CD4-positive, alpha-beta T cell (primary cell): ENCODE measurements at regions not wholly inside any gene's neighbourhood (a gene's known extent, or its start where the extent isn't known, plus 50 kb on each side); places are given as distances from the start of the nearest gene placed in this dataset.

Experiments
- ATAC-seq: fragments of 200-7000 bp; cut with Tn5 transposase; one replicate; pipeline ENCODE4 v1.10.0; 2022; ENCODE audit warnings: mild to moderate bottlenecking; ENCODE audit not compliant: poor library complexity
- CTCF ChIA-PET: fragments of 350-600 bp; sonication (Branson Sonifier 250); formaldehyde crosslinking; loops from one replicate; lab custom pipeline; 2021; ENCODE audit warnings: antibody characterized with exemption, inconsistent platforms; lab: Charles Lee
- POLR2A ChIA-PET: fragments of 350-600 bp; sonication (Branson Sonifier 250); formaldehyde crosslinking; loops from one replicate; lab custom pipeline; 2021; ENCODE audit warnings: antibody characterized with exemption, inconsistent platforms; lab: Charles Lee
- DNase-seq, 14 experiments: peaks; one replicate each; pipeline ENCODE4 v3.0.0-alpha.2; 2013 to 2020; ENCODE audit warnings: mixed read lengths in 2 of 14
- H3K27ac ChIP-seq, 2 donors: one replicate each; pipeline versions ENCODE4 v1.5.1 to v1.7.0; 2013; ENCODE audit warnings: low read length in 2 of 2, low read depth in 1 of 2, mild to moderate bottlenecking in 1 of 2
- H3K27me3 ChIP-seq, 2 experiments: 1 replicate in 1 of 2; 2 replicates in 1 of 2; pipeline versions ENCODE4 v1.6.1 to v1.7.0; 2013; ENCODE audit warnings: low read length in 2 of 2, control low read depth in 1 of 2, mild to moderate bottlenecking in 1 of 2, moderate library complexity in 1 of 2; ENCODE audit not compliant: insufficient read depth in 2 of 2, control insufficient read depth in 1 of 2
- H3K36me3 ChIP-seq: one replicate; pipeline ENCODE4 v1.6.1; 2013; ENCODE audit warnings: low read length, control low read depth; ENCODE audit not compliant: insufficient read depth
- H3K4me1 ChIP-seq: one replicate; pipeline ENCODE4 v1.6.1; 2013; ENCODE audit warnings: low read length, control low read depth; ENCODE audit not compliant: insufficient read depth
- H3K4me3 ChIP-seq: one replicate; pipeline ENCODE4 v1.5.1; 2013; ENCODE audit warnings: mild to moderate bottlenecking, low read length, moderate library complexity
- H3K9me3 ChIP-seq, 2 experiments: 1 replicate in 1 of 2; 2 replicates in 1 of 2; pipeline versions ENCODE4 v1.6.1 to v1.7.0; 2013; ENCODE audit warnings: low read length in 2 of 2, mild to moderate bottlenecking in 2 of 2, control low read depth in 1 of 2, moderate library complexity in 1 of 2; ENCODE audit not compliant: control insufficient read depth in 1 of 2, insufficient read depth in 1 of 2
- H3K27ac Mint-ChIP-seq: one replicate; pipeline ENCODE4 v1.8.0; 2020; ENCODE audit warnings: mixed read lengths
- H3K27me3 Mint-ChIP-seq: one replicate; pipeline ENCODE4 v1.8.0; 2021; ENCODE audit warnings: mixed read lengths
- H3K36me3 Mint-ChIP-seq: one replicate; pipeline ENCODE4 v1.8.0; 2021; ENCODE audit warnings: low read depth, mixed read lengths
- H3K4me1 Mint-ChIP-seq: one replicate; pipeline ENCODE4 v1.8.0; 2021; ENCODE audit warnings: low read depth, mixed read lengths
- H3K4me3 Mint-ChIP-seq: one replicate; pipeline ENCODE4 v1.8.0; 2020; ENCODE audit warnings: mild to moderate bottlenecking, mixed read lengths
- H3K9me3 Mint-ChIP-seq: one replicate; pipeline ENCODE4 v1.8.0; 2020; ENCODE audit warnings: mixed read lengths
- CTCF ChIP-seq: fragments of 200-600 bp; IDR thresholded peaks from one replicate; pipeline ENCODE4 v1.8.0; 2022; ENCODE audit warnings: antibody characterized with exemption, mild to moderate bottlenecking
- intact Hi-C, 2 experiments: fragments of 100-400 bp; cut with DNase I in 1 of 2; cut with micrococcal nuclease in 1 of 2; formaldehyde crosslinking; loops; one replicate each; pipeline versions ENCODE4 v1.15.1 to v1.9.0; 2023 to 2025; cut with DNase I, micrococcal nuclease

GRCh38 chr2:122575076-122575475, 819.6 kb downstream of the TSN start:
- Mint-ChIP-seq H3K4me1 (no peaks in the 10 kb centered on the region), H3K9me3 (no peaks in the 10 kb centered on the region), H3K27ac (no peak overlapping the region), H3K4me3 (no peak overlapping the region), H3K36me3 (no peaks in the 10 kb centered on the region), H3K27me3 (no peaks in the 10 kb centered on the region)
- ATAC-seq (no peak), DNase-seq (no peak)
- Histone ChIP-seq H3K27me3 (no peaks in the 10 kb centered on the region), H3K9me3 (peaks cover 0 to 9% of the 10 kb centered on the region in 2 experiments), H3K27ac (no peak overlapping the region), H3K36me3 (no peaks in the 10 kb centered on the region), H3K4me3 (no peak overlapping the region), H3K4me1 (no peaks in the 10 kb centered on the region)
- intact Hi-C loops = no loop called here
- CTCF ChIA-PET = no interaction called here
- no peak for TF ChIP-seq CTCF
- POLR2A ChIA-PET = no interaction called here

- Histone ChIP-seq H3K4me3 (no peak overlapping the region), H3K9me3 (peaks cover 0 to 4% of the 10 kb centered on the region in 2 experiments), H3K27ac (no peak overlapping the region), H3K36me3 (no peaks in the 10 kb centered on the region), H3K27me3 (no peaks in the 10 kb centered on the region), H3K4me1 (no peaks in the 10 kb centered on the region)
- no peaks in the 10 kb centered on the region for H3K36me3 Mint-ChIP-seq
- no peaks in the 10 kb centered on the region for H3K27me3 Mint-ChIP-seq
- intact Hi-C loops = no loop called here
- ChIA-PET CTCF (no interaction called here), POLR2A (no interaction called here)
- no peak overlapping the region for H3K27ac Mint-ChIP-seq
- no peaks in the 10 kb centered on the region for H3K4me1 Mint-ChIP-seq
- DNase-seq (no peak), ATAC-seq (no peak)
- peaks cover 3% of the 10 kb centered on the region for H3K9me3 Mint-ChIP-seq
- no peak overlapping the region for H3K4me3 Mint-ChIP-seq
- no peak for TF ChIP-seq CTCF
Measured at GRCh38 chr2:122583159-122583917, 827.9 kb downstream of the TSN start.

GRCh38 chr2:122590524-122590923, 835.1 kb downstream of the TSN start:
- POLR2A ChIA-PET = no interaction called here
- ATAC-seq (no peak), DNase-seq (no peak)
- Histone ChIP-seq H3K4me3 (no peak overlapping the region), H3K27me3 (no peaks in the 10 kb centered on the region), H3K9me3 (peaks cover 0 to 4% of the 10 kb centered on the region in 2 experiments), H3K27ac (no peak overlapping the region), H3K36me3 (no peaks in the 10 kb centered on the region), H3K4me1 (no peaks in the 10 kb centered on the region)
- H3K9me3 Mint-ChIP-seq = peaks cover 5% of the 10 kb centered on the region
- intact Hi-C loops = no loop called here
- CTCF ChIA-PET = no interaction called here
- no peaks in the 10 kb centered on the region for H3K36me3 Mint-ChIP-seq
- TF ChIP-seq CTCF = no peak
- H3K4me3 Mint-ChIP-seq = no peak overlapping the region
- no peaks in the 10 kb centered on the region for H3K27me3 Mint-ChIP-seq
- no peaks in the 10 kb centered on the region for H3K4me1 Mint-ChIP-seq
- no peak overlapping the region for H3K27ac Mint-ChIP-seq
